Mesothelial cell of epicardium (in vitro differentiated cells): ENCODE measurements at regions not wholly inside any gene's neighbourhood (a gene's known extent, or its start where the extent isn't known, plus 50 kb on each side); places are given as distances from the start of the nearest gene placed in this dataset.

ENCODE experiments used
- DNase-seq, 2 experiments: peaks; one replicate each; pipeline ENCODE4 v3.0.0; 2021; ENCODE audit warnings: low spot score in 2 of 2; ENCODE audit not compliant: unreplicated experiment in 2 of 2
- H3K27ac Mint-ChIP-seq: 2 replicates; pipeline ENCODE4 v1.8.0; 2021; ENCODE audit warnings: mixed read lengths
- H3K27me3 Mint-ChIP-seq: 2 replicates; pipeline ENCODE4 v1.8.0; 2021; ENCODE audit warnings: low read depth, mixed read lengths
- H3K36me3 Mint-ChIP-seq: 2 replicates; pipeline ENCODE4 v1.8.0; 2021; ENCODE audit warnings: mixed read lengths
- H3K4me1 Mint-ChIP-seq: 2 replicates; pipeline ENCODE4 v1.8.0; 2021; ENCODE audit warnings: mixed read lengths
- H3K4me3 Mint-ChIP-seq: 2 replicates; pipeline ENCODE4 v1.8.0; 2021; ENCODE audit warnings: mild to moderate bottlenecking, moderate library complexity, mixed read lengths
- H3K9me3 Mint-ChIP-seq: 2 replicates; pipeline ENCODE4 v1.8.0; 2021; ENCODE audit warnings: mixed read lengths
- CTCF ChIP-seq: fragments of 200-600 bp; sonication (generic); IDR thresholded peaks from one replicate; pipeline ENCODE4 v1.5.0; 2021; ENCODE audit warnings: antibody characterized with exemption; ENCODE audit not compliant: unreplicated experiment

- DNase-seq: no peak
- TF ChIP-seq CTCF: no peak
- H3K27me3 Mint-ChIP-seq: peaks cover 77% of the 10 kb centered on the region
- peaks cover 19% of the 10 kb centered on the region for H3K4me1 Mint-ChIP-seq
- H3K27ac Mint-ChIP-seq: no peak overlapping the region
- no peaks in the 10 kb centered on the region for H3K9me3 Mint-ChIP-seq
- H3K36me3 Mint-ChIP-seq: no peaks in the 10 kb centered on the region
- no peak overlapping the region for H3K4me3 Mint-ChIP-seq
Measured at GRCh38 chr10:128275388-128276177, 149.4 kb upstream of the MKI67 start.

- Mint-ChIP-seq H3K27ac (no peak overlapping the region), H3K36me3 (no peaks in the 10 kb centered on the region), H3K4me1 (peaks cover 19% of the 10 kb centered on the region), H3K27me3 (peaks cover 66% of the 10 kb centered on the region), H3K9me3 (no peaks in the 10 kb centered on the region), H3K4me3 (no peak overlapping the region)
- TF ChIP-seq CTCF: no peak
- no peak for DNase-seq
Measured at GRCh38 chr10:128277267-128277840, 151.1 kb upstream of the MKI67 start.

GRCh38 chr10:128278362-128278761 is 152.1 kb upstream of the MKI67 start:
- Mint-ChIP-seq H3K4me3 (no peak overlapping the region), H3K27me3 (peaks cover 60% of the 10 kb centered on the region), H3K27ac (no peak overlapping the region), H3K36me3 (no peaks in the 10 kb centered on the region), H3K9me3 (no peaks in the 10 kb centered on the region), H3K4me1 (peaks cover 19% of the 10 kb centered on the region)
- DNase-seq: no peak
- TF ChIP-seq CTCF: no peak

- H3K27me3 Mint-ChIP-seq: peaks cover 63% of the 10 kb centered on the region
- H3K4me1 Mint-ChIP-seq: peaks cover 7% of the 10 kb centered on the region
- no peak overlapping the region for H3K27ac Mint-ChIP-seq
- no peaks in the 10 kb centered on the region for H3K9me3 Mint-ChIP-seq
- DNase-seq: no peak
- TF ChIP-seq CTCF: no peak
- H3K36me3 Mint-ChIP-seq: no peaks in the 10 kb centered on the region
- H3K4me3 Mint-ChIP-seq: no peak overlapping the region
Measured at GRCh38 chr10:128280271-128280670, 154.0 kb upstream of the MKI67 start.

- DNase-seq: no peak
- TF ChIP-seq CTCF: no peak
- Mint-ChIP-seq H3K4me1 (peaks cover 3% of the 10 kb centered on the region), H3K27me3 (peaks cover 67% of the 10 kb centered on the region), H3K4me3 (no peak overlapping the region), H3K9me3 (no peaks in the 10 kb centered on the region), H3K36me3 (no peaks in the 10 kb centered on the region), H3K27ac (no peak overlapping the region)
Measured at GRCh38 chr10:128281343-128281742, 155.1 kb upstream of the MKI67 start.
